Fibroblast of lung (primary cell): ENCODE measurements at regions not wholly inside any gene's neighbourhood (a gene's known extent, or its start where the extent isn't known, plus 50 kb on each side); places are given as distances from the start of the nearest gene placed in this dataset.

Experiments used
- DNase-seq, 2 donors: peaks; one replicate each; pipeline versions ENCODE4 v3.0.0 to v3.0.0-alpha.2; 2010; ENCODE audit warnings: low read depth in 2 of 2
- H2AFZ ChIP-seq: 2 replicates; pipeline ENCODE4 v1.5.1; 2012; ENCODE audit warnings: low read length, control low read depth, inconsistent platforms
- H3K27ac ChIP-seq: 2 replicates; pipeline ENCODE4 v1.5.1; 2011; ENCODE audit warnings: low read length, control low read depth; ENCODE audit not compliant: insufficient read depth
- H3K27me3 ChIP-seq: 2 replicates; pipeline ENCODE4 v1.5.1; 2011; ENCODE audit warnings: mild to moderate bottlenecking, low read length; ENCODE audit not compliant: control insufficient read depth, insufficient read depth
- H3K36me3 ChIP-seq: 2 replicates; pipeline ENCODE4 v1.5.1; 2011; ENCODE audit warnings: low read length; ENCODE audit not compliant: control insufficient read depth, insufficient read depth
- H3K4me1 ChIP-seq: 2 replicates; pipeline ENCODE4 v1.5.1; 2011; ENCODE audit warnings: low read length; ENCODE audit not compliant: control insufficient read depth, insufficient read depth; ENCODE audit errors: extremely low read depth
- H3K4me2 ChIP-seq: 2 replicates; pipeline ENCODE4 v1.5.1; 2011; ENCODE audit warnings: low read length, control low read depth; ENCODE audit not compliant: insufficient read depth; ENCODE audit errors: extremely low read depth
- H3K4me3 ChIP-seq, 4 experiments: fragments of 200-600 bp in 1 of 4; sonication (generic) in 1 of 4; replicated peaks in 1 of 4; 2 replicates each; pipeline ENCODE4 v1.5.1; 2011 to 2016; ENCODE audit warnings: low read length in 4 of 4, low read depth in 3 of 4, mild to moderate bottlenecking in 3 of 4, control low read depth in 2 of 4, inconsistent platforms in 1 of 4, mixed read lengths in 1 of 4; ENCODE audit not compliant: insufficient read depth in 1 of 4; ENCODE audit errors: control extremely low read depth in 1 of 4
- H3K79me2 ChIP-seq: 2 replicates; pipeline ENCODE4 v1.5.1; 2012; ENCODE audit warnings: mild to moderate bottlenecking, low read length, inconsistent platforms; ENCODE audit not compliant: control insufficient read depth, insufficient read depth
- H3K9ac ChIP-seq: 2 replicates; pipeline ENCODE4 v1.5.1; 2011; ENCODE audit warnings: mild to moderate bottlenecking, low read length, control low read depth; ENCODE audit not compliant: insufficient read depth
- H3K9me3 ChIP-seq: 2 replicates; pipeline ENCODE4 v1.5.1; 2012; ENCODE audit warnings: low read depth, low read length; ENCODE audit not compliant: control insufficient read depth, insufficient read depth
- H4K20me1 ChIP-seq: 2 replicates; pipeline ENCODE4 v1.5.1; 2011; ENCODE audit warnings: low read length; ENCODE audit not compliant: control insufficient read depth, insufficient read depth; ENCODE audit errors: extremely low read depth
- CTCF ChIP-seq, 2 donors: IDR thresholded peaks in 1 of 2; conservative IDR thresholded peaks in 1 of 2; 1 replicate in 1 of 2; 2 replicates in 1 of 2; pipeline ENCODE4 v1.5.1; 2011 to 2012; ENCODE audit warnings: low read length in 2 of 2, control low read depth in 1 of 2, inconsistent platforms in 1 of 2, low read depth in 1 of 2, mild to moderate bottlenecking in 1 of 2
- EZH2 ChIP-seq: IDR thresholded peaks from 2 replicates; pipeline ENCODE4 v1.5.1; 2012; ENCODE audit warnings: low read length, control low read depth, mild to moderate bottlenecking; ENCODE audit errors: missing control alignments

GRCh38 chr1:232548691-232549090 lies 81.2 kb downstream of the SIPA1L2 start:
- Histone ChIP-seq H3K9ac (no peak overlapping the region), H2AFZ (no peak overlapping the region), H3K79me2 (no peaks in the 10 kb centered on the region), H3K4me3 (no peak overlapping the region), H3K9me3 (no peaks in the 10 kb centered on the region), H3K4me1 (no peaks in the 10 kb centered on the region), H4K20me1 (no peaks in the 10 kb centered on the region), H3K4me2 (no peak overlapping the region), H3K36me3 (no peaks in the 10 kb centered on the region), H3K27ac (no peak overlapping the region), H3K27me3 (no peaks in the 10 kb centered on the region)
- TF ChIP-seq CTCF (conservative IDR thresholded peaks at IDR 0.05 in 1 of 2, IDR thresholded peaks at IDR 0.05 in 1 of 2; ENCODE audit: low read depth in 1 of 2, low read length in 2 of 2) = no peak
- no peak for TF ChIP-seq EZH2
- DNase-seq = no peak

- no peak for DNase-seq
- no peaks in the 10 kb centered on the region for H3K79me2 ChIP-seq
- TF ChIP-seq EZH2 = no peak
- no peak for TF ChIP-seq CTCF (conservative IDR thresholded peaks at IDR 0.05 in 1 of 2, IDR thresholded peaks at IDR 0.05 in 1 of 2; ENCODE audit: low read depth in 1 of 2, low read length in 2 of 2)
- H3K4me2 ChIP-seq = no peak overlapping the region
- H3K4me1 ChIP-seq = no peaks in the 10 kb centered on the region
- H3K36me3 ChIP-seq = no peaks in the 10 kb centered on the region
- no peak overlapping the region for H3K9ac ChIP-seq
- H3K4me3 ChIP-seq = no peak overlapping the region
- no peaks in the 10 kb centered on the region for H4K20me1 ChIP-seq
- H3K9me3 ChIP-seq = no peaks in the 10 kb centered on the region
- no peaks in the 10 kb centered on the region for H3K27me3 ChIP-seq
- no peak overlapping the region for H3K27ac ChIP-seq
- no peak overlapping the region for H2AFZ ChIP-seq
These were observed 81.9 kb downstream of the SIPA1L2 start for GRCh38 chr1:232547938-232548484.

- Histone ChIP-seq H4K20me1 (no peaks in the 10 kb centered on the region), H3K9me3 (no peaks in the 10 kb centered on the region), H3K27ac (no peak overlapping the region), H3K79me2 (no peaks in the 10 kb centered on the region), H3K4me2 (no peak overlapping the region), H3K4me3 (no peak overlapping the region), H2AFZ (no peak overlapping the region), H3K4me1 (no peaks in the 10 kb centered on the region), H3K36me3 (no peaks in the 10 kb centered on the region), H3K9ac (no peak overlapping the region), H3K27me3 (no peaks in the 10 kb centered on the region)
- no peak for DNase-seq
- no peak for TF ChIP-seq EZH2
- TF ChIP-seq CTCF (conservative IDR thresholded peaks at IDR 0.05 in 1 of 2, IDR thresholded peaks at IDR 0.05 in 1 of 2; ENCODE audit: low read depth in 1 of 2, low read length in 2 of 2) = no peak
These were observed 87.0 kb downstream of the SIPA1L2 start for GRCh38 chr1:232542633-232543593.
